Mesenteric fat pad (tissue), 1 donor: ENCODE measurements at regions not wholly inside any gene's neighbourhood (a gene's known extent, or its start where the extent isn't known, plus 50 kb on each side); places are given as distances from the start of the nearest gene placed in this dataset.

ENCODE experiments used
- DNase-seq: peaks from one replicate; pipeline ENCODE4 v3.0.0-alpha.2; 2020; ENCODE audit warnings: low spot score
- donor health status: DM: yes; HTN: yes; CAD: no.

- no peak for DNase-seq
Observed at GRCh38 chr3:81439108-81439507, 322.3 kb downstream of the GBE1 start.

GRCh38 chr3:81437683-81438082 is 323.8 kb downstream of the GBE1 start:
- no peak for DNase-seq

- no peak for DNase-seq
Observed at GRCh38 chr3:81436182-81436581, 325.3 kb downstream of the GBE1 start.

GRCh38 chr3:81435050-81435449 is 326.4 kb downstream of the GBE1 start:
- no peak for DNase-seq

- DNase-seq: no peak
Observed at GRCh38 chr3:81434161-81434560, 327.3 kb downstream of the GBE1 start.

- no peak for DNase-seq
Observed at GRCh38 chr3:81433675-81434074, 327.8 kb downstream of the GBE1 start.

GRCh38 chr3:81432456-81432855 is 329.0 kb downstream of the GBE1 start:
- DNase-seq: no peak

- no peak for DNase-seq
Observed at GRCh38 chr3:81426826-81427577, 334.4 kb downstream of the GBE1 start.

GRCh38 chr3:81425198-81425868 is 336.1 kb downstream of the GBE1 start:
- DNase-seq: no peak

- DNase-seq: no peak
Observed at GRCh38 chr3:81419228-81419627, 342.2 kb downstream of the GBE1 start.

GRCh38 chr3:81416812-81417211 is 344.6 kb downstream of the GBE1 start:
- DNase-seq: no peak

- DNase-seq: no peak
Observed at GRCh38 chr3:81406318-81406717, 355.1 kb downstream of the GBE1 start.

GRCh38 chr3:81395739-81396513 is 365.5 kb downstream of the GBE1 start:
- no peak for DNase-seq

GRCh38 chr3:81394651-81395524 is 366.6 kb downstream of the GBE1 start:
- no peak for DNase-seq

GRCh38 chr3:81393251-81393650 is 368.2 kb downstream of the GBE1 start:
- no peak for DNase-seq

GRCh38 chr3:81390796-81391195 is 370.6 kb downstream of the GBE1 start:
- no peak for DNase-seq

GRCh38 chr3:81388191-81388590 is 373.3 kb downstream of the GBE1 start:
- DNase-seq: no peak

GRCh38 chr3:81382470-81382869 is 379.0 kb downstream of the GBE1 start:
- no peak for DNase-seq

- no peak for DNase-seq
Observed at GRCh38 chr3:81380234-81380633, 381.2 kb downstream of the GBE1 start.

- no peak for DNase-seq
Observed at GRCh38 chr3:81378552-81379293, 382.7 kb downstream of the GBE1 start.
